HUES64 (cell line): ENCODE measurements at regions not wholly inside any gene's neighbourhood (a gene's known extent, or its start where the extent isn't known, plus 50 kb on each side); places are given as distances from the start of the nearest gene placed in this dataset.

ENCODE experiments used
- H3K27ac ChIP-seq: 2 replicates; pipeline ENCODE4 v1.7.0; 2013; ENCODE audit warnings: low read depth, low read length, inconsistent platforms
- H3K27me3 ChIP-seq: 2 replicates; pipeline ENCODE4 v1.6.1; 2013; ENCODE audit warnings: mild to moderate bottlenecking, low read length; ENCODE audit not compliant: insufficient read depth
- H3K36me3 ChIP-seq: 2 replicates; pipeline ENCODE4 v1.6.1; 2013; ENCODE audit warnings: mild to moderate bottlenecking, low read length; ENCODE audit not compliant: insufficient read depth
- H3K4me1 ChIP-seq: 2 replicates; pipeline ENCODE4 v1.6.1; 2013; ENCODE audit warnings: mild to moderate bottlenecking, low read length, moderate library complexity; ENCODE audit not compliant: insufficient read depth
- H3K4me3 ChIP-seq: 2 replicates; pipeline ENCODE4 v1.5.1; 2013; ENCODE audit warnings: mild to moderate bottlenecking, low read length, moderate library complexity
- H3K9ac ChIP-seq: 2 replicates; pipeline ENCODE4 v1.6.1; 2013; ENCODE audit warnings: mild to moderate bottlenecking, low read depth, low read length
- H3K9me3 ChIP-seq: 2 replicates; pipeline ENCODE4 v1.6.1; 2013; ENCODE audit warnings: low read depth, low read length; ENCODE audit not compliant: insufficient read depth
- WGBS: fragments of 150-250, 120-280 bp; methylation state at CpG from one replicate; pipeline ENCODE4 v1.1.7; 2013; ENCODE audit warnings: missing lambda C conversion rate; 5-methylcytosine and 5-hydroxymethylcytosine counted together

DNA sequence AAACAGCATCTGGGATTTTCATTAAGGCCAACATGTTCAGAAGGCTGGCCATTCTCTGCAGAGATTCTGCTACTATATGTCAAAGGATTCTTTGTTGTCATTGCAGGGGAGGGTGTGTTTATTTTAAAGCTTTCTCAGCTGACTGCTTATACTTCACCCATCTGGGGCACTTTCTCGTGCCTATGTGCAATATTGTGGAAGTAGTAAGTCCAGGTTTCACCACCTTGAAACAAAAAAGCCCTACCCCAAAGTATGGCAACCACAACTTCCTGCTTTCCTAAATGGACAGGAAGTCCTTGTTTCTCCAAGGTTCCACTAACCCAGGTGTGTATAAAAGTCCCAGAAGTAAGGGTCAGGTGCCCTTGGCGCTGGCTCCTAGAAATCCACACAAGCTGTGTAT is 58.7 kb upstream of the COL1A2 start:
- no peak overlapping the region for H3K27ac ChIP-seq
- H3K4me3 ChIP-seq: no peak overlapping the region
- no peaks in the 10 kb centered on the region for H3K9me3 ChIP-seq
- peaks cover 6% of the 10 kb centered on the region; the same call in 1 of the 2 replicates for H3K4me1 ChIP-seq
- WGBS: 98% methylated on average over 1 of the region's 2 CpGs
- H3K27me3 ChIP-seq: no peaks in the 10 kb centered on the region
- H3K9ac ChIP-seq: no peak overlapping the region
- H3K36me3 ChIP-seq: no peaks in the 10 kb centered on the region

DNA sequence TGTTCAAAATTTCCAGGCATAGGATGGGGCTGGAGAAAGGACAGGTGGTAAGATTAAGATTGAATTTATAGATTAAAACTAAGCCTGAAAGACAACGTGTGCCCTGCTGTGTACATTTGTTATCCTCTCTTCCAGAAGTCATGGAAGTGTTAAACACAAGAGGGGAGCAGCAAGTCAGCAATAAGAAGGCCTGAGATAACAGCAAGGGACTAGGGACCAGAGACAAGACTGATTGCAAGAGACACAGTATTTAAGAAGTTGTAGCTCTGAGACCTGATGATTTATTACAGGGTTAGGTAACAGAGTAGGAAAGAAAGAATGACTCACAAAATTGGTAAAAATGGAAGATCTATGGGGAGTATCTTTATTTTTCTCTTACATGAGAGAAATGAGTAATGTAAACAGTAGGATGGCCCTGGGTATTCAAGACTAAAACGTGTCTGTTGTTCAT is 55.7 kb upstream of the COL1A2 start:
- Histone ChIP-seq H3K9me3 (no peaks in the 10 kb centered on the region), H3K4me3 (no peak overlapping the region), H3K36me3 (no peaks in the 10 kb centered on the region), H3K9ac (no peak overlapping the region), H3K27me3 (no peaks in the 10 kb centered on the region), H3K27ac (no peak overlapping the region), H3K4me1 (peaks cover 6% of the 10 kb centered on the region; the same call in 1 of the 2 replicates)
- WGBS: 70% methylated on average over 2 of the region's 2 CpGs

DNA sequence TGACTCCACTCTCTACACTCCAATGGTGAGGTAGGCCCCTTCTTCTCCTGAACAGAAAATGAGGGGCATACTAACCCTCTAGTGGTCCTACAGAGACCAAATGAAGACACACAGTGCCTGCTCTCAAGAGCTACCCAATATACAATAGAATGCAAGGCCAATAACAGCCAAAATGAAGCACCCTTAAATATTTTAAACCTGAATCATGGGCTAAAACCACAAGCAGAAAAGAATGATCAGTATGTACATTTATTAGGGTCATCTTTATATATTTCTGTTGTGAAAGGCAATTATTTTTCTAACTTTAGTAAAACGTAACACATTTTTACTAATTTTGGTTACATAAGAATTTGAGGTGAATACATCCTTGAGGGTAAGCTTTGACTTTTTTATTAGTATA is 49.9 kb upstream of the COL1A2 start:
- Histone ChIP-seq H3K36me3 (no peaks in the 10 kb centered on the region), H3K4me3 (no peak overlapping the region), H3K9ac (no peak overlapping the region), H3K4me1 (peaks cover 22% of the 10 kb centered on the region), H3K9me3 (no peaks in the 10 kb centered on the region), H3K27me3 (no peaks in the 10 kb centered on the region), H3K27ac (no peak overlapping the region)
- WGBS: no CpG with 5 or more reads among the region's 1 CpG
